ENCODE measurements at regions not wholly inside any gene's neighbourhood (a gene's known extent, or its start where the extent isn't known, plus 50 kb on each side); places are given as distances from the start of the nearest gene placed in this dataset.

GRCh38 chr2:116340690-116341089, 1473.8 kb upstream of the DDX18 start:
- no peak for DNase-seq

DNA sequence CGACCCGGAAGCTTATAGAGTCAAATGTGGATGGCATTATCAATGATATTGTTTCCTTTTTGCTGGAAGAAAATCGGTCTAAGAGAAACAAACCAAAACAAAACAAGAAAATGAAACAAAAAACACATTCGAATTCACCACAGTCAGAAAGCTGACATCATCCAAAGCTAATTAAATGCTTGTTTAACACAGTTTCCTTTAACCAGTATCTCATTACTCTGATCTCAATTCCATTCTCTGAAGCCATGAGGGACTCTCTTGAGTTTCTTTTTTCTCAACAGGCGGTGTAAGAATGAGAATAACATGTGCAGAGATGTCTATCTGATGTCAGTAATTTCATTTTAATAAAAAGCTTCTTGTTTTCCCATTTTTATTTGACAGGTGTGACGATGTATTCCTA, 1448.3 kb upstream of the DDX18 start:
- DNase-seq: no peak

- no peak for DNase-seq
Measured at GRCh38 chr2:116378786-116379185, 1435.7 kb upstream of the DDX18 start.

DNA sequence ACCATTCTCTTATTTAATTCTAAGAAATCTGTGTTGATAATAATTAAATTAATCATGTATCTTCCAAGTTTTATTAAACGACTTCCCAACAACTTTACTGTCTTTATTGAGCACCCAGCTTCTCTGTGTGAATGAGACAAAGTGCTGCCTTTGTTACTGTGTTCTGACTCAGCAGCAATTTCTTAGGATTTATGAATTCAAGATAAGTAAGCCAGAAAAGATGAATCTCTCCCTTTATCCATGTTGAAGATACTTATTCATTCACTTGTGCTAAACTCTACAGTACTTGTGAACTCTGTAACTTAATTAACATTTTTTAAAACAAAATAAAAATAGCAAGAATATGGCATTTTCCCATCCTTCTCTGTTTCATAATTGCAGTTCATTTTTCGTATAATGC, 1403.3 kb upstream of the DDX18 start:
- DNase-seq: no peak

GRCh38 chr2:116413659-116414058, 1400.8 kb upstream of the DDX18 start:
- no peak for DNase-seq

GRCh38 chr2:116416731-116417377, 1397.6 kb upstream of the DDX18 start:
- DNase-seq: no peak

DNA sequence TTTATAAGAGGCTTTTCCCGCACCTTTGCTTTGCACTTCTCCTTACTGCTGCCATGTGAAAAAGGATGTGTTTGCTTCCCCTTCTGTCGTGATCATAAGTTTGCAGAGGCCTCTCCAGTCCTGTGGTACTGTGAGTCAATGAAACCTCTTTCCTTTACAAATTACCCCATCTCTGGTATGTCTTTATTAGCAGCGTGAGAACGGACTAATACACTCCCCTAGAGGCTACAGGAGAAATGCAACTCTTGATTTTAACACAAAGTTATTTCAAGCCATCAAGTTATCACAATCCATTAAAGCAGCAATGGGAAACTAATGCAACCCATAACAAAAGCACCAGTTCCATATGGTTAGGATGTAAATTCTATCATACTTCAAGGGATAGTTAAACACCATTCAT, 1378.8 kb upstream of the DDX18 start:
- no peak for DNase-seq

DNA sequence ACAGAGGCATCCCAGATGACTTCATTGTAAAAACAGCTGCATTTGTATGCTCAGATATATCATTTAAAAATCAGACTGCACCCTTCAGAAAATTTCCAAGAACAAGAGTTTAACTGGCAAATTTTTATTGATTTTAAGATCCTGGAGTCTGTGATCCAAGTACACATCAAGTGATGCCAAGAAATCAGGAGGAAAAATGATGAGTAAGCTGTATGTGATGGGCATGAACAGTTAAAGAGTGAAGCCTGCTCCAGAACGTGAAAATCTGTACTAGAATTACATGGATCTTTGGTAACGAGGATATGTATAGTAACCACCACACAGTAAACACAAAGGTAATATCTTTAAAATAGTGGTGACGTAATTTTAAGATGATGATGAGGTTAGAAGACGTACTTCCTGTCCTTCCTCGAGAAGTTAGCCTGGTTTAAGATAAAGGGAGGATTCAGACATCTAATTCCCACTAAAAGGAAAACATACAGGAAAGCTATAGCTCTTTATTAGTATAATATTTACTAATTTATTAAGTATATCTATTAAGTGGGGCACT, 1374.3 kb upstream of the DDX18 start:
- no peak for DNase-seq

- DNase-seq: no peak
Measured at GRCh38 chr2:116442418-116442817, 1372.1 kb upstream of the DDX18 start.

DNA sequence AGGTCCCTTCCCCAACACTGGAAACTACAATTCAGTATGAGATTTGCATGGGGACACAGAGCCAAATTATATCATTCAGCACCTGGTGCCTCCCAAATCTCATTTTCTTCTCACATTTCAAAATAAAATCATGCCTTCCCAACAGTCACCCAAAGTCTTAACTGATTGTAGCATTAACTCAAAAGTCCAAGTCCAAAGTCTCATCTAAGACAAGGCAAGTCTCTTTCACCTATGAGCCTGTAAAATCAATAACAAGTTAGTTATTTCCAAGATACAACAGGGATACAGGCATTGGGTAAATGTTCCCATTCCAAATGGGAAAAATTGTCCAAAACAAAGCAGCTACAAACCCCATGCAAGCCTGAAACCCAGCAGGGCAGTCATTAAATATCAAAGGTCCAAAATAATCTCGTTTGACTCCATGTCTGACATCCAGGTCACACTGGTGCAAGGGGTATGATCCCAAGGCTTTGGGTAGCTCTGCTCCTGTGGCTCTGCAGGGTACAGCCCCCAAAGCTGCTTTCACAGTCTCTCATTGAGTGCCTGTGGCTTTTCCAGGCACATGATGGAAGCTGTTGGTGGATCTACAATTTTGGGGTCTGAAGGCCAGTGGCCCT, 1370.1 kb upstream of the DDX18 start:
- no peak for DNase-seq

GRCh38 chr2:116450990-116451389, 1363.5 kb upstream of the DDX18 start:
- DNase-seq: no peak

DNA sequence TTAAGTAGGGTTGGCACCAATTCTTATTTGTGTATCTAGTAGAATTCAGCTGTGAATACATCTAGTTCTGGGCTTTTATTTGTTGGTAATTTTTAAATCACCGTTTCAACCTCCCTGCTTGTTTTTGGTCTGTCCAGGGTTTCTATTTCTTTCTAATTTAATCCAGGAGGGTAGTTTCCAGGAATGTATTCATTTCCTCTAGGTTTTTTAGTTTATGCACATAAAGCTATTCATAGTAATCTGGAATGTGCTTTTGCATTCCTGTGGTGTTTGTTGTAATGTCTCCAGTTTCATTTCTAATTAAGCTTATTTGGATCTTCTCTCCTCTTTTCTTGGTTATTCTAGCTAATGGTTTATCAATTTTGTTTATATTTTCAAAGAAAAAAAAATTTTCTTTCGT, 1361.8 kb upstream of the DDX18 start:
- DNase-seq: no peak

DNA sequence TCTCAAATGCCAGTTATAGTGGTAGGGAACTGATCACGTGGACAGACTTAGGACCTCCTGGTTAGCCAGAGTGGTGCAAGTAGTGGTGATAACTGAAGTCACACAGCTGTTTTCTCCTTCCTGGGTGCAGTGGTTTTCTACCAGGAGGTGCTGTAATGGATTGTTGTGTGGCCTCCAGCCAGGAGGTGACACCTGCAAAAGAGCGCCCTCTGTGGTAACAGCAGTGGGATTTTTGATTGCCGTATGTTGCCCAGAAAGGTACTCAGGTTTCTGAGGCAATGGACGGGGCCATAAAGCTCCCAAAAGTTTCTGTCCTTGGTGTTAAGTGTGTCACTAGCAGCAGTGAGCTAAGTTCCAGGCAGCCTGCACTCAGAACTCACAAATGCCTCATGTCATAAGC, 1358.1 kb upstream of the DDX18 start:
- no peak for DNase-seq

- no peak for DNase-seq
Measured at GRCh38 chr2:116467243-116467642, 1347.2 kb upstream of the DDX18 start.

DNA sequence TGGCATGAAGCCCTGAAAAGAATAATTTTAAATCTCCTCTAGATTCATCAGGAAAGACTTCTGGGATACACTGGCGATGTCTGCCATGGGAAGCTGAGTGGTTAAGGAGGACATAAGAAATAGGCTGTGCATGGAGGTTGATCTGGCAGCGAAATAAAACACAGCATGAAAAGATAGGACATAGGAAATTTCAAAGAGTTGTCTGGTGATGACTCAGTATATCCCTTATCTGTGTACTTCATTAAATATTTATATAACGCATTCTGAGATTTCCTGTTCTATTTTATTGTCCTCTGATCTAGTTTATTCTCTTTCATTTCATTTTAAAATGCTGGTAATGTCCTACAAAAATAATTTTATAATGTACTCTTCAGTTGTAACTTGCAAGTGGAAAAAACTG, 1337.3 kb upstream of the DDX18 start:
- DNase-seq: no peak

GRCh38 chr2:116487336-116487735, 1327.2 kb upstream of the DDX18 start:
- no peak for DNase-seq

DNA sequence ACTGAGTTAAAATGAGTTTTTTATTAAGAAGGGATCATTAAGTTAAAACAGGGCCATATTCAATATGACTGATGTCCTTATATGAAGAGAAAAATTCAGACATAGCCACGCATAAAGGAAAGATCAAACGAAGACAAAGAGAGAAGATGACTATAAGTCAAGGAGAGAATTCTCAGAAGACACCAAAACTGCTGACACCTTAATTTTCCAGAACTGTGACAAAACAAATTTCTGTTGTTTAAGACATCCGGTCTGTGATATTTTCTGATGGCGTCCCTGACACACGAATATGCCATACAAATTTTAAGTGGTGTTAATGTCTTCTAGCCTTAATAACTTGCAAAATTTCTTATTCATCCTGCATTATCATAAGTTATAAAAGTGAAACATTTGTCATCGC, 1325.2 kb upstream of the DDX18 start:
- no peak for DNase-seq

GRCh38 chr2:116489944-116490343, 1324.5 kb upstream of the DDX18 start:
- DNase-seq: no peak

DNA sequence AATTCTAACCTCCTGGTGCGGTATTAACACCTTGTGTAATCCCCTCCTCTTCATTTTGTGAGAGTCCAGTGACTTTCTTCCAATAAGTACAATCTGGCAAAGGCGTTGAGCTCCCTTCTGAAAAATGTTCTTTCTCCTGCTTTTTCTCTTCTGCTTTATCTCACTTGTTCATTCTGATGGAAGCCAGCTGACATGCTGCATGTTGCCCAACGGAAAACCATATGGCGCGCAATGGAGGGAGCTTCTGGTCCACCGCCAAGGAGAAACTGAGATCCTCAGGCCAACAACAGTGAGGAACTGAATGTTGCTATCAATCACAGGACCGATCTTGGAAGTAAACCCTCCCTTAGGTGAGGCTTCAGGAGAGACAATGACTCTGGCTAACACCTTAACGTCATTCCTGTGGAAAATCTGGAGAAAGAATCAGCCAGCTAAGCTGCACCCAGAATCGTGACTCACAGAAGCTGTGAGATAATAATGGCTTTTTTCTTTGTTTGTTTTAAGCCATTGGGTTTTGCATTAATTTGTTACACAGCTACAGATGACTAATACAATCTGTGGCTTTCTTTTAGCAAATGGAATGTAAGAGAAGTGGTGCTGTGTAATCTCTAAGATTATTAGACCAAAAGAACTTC, 1323.9 kb upstream of the DDX18 start:
- no peak for DNase-seq

DNA sequence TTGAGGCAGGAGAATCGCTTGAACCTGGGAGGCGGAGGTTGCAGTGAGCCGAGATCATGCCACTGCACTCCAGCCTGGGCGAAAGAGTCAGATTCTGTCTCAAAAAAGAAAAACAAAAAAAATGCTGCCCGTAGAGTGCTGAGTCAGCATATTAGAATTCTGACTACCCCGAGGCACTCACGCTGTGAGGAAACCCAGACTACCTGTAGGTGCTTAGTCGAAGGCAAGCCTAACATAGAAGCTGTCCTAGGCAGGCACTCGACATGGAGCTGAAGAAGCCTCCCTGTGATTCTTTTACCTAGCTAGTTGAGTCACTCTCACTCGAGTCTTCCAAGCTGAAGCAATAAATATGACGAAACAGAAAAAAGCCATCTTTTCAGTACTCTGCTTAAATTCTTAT, 1323.2 kb upstream of the DDX18 start:
- DNase-seq: no peak

GRCh38 chr2:116499389-116499788, 1315.1 kb upstream of the DDX18 start:
- DNase-seq: no peak

- no peak for DNase-seq
Measured at GRCh38 chr2:116510117-116510671, 1304.3 kb upstream of the DDX18 start.

DNA sequence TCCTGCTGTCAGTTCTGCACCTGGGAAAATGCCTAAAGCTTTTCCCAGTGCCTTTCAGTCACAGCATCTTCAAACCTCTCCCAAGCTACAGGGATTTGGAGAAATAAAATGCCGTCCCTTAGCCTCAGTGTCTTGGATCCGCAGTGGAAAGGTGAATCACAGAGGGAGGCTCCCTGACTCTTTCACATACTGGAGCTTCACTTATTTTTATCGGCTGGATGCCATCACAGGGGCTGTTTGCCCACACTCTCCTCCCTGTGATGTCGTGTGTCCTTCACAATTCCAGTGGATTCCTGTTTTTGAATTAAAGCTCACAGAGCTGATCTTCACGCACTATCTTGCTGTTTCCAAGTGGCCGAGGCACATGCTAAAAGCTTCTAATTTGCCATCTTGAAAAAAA, 1303.1 kb upstream of the DDX18 start:
- DNase-seq: no peak

GRCh38 chr2:116513991-116514390, 1300.5 kb upstream of the DDX18 start:
- DNase-seq: no peak
